Liver (tissue), 8 donors: ENCODE measurements at regions not wholly inside any gene's neighbourhood (a gene's known extent, or its start where the extent isn't known, plus 50 kb on each side); places are given as distances from the start of the nearest gene placed in this dataset.

Experiments
- DNase-seq: peaks from one replicate; pipeline ENCODE4 v3.0.0-alpha.2; 2017; ENCODE audit warnings: low spot score
- H3K27ac ChIP-seq, 2 donors: one replicate each; pipeline ENCODE4 v1.7.0; 2013; ENCODE audit warnings: inconsistent platforms in 2 of 2, low read length in 2 of 2, control low read depth in 1 of 2, low read depth in 1 of 2, mild to moderate bottlenecking in 1 of 2
- H3K27me3 ChIP-seq, 4 donors: one replicate each; pipeline versions ENCODE4 v1.6.1 to v1.7.0; 2013; ENCODE audit warnings: low read length in 3 of 4, inconsistent platforms in 1 of 4, mild to moderate bottlenecking in 1 of 4, moderate library complexity in 1 of 4; ENCODE audit not compliant: control insufficient read depth in 4 of 4, insufficient read depth in 4 of 4
- H3K36me3 ChIP-seq, 4 donors: one replicate each; pipeline versions ENCODE4 v1.6.1 to v1.7.0; 2013; ENCODE audit warnings: low read length in 3 of 4, mild to moderate bottlenecking in 3 of 4, low read depth in 1 of 4, moderate library complexity in 1 of 4; ENCODE audit not compliant: control insufficient read depth in 4 of 4, insufficient read depth in 3 of 4
- H3K4me1 ChIP-seq, 4 donors: one replicate each; pipeline versions ENCODE4 v1.6.1 to v1.7.0; 2013; ENCODE audit warnings: low read length in 3 of 4, mild to moderate bottlenecking in 3 of 4, moderate library complexity in 1 of 4; ENCODE audit not compliant: control insufficient read depth in 4 of 4, insufficient read depth in 4 of 4
- H3K4me3 ChIP-seq, 3 donors: one replicate each; pipeline versions ENCODE4 v1.6.1 to v1.7.0; 2013; ENCODE audit warnings: low read length in 3 of 3, control low read depth in 1 of 3, low read depth in 1 of 3, mild to moderate bottlenecking in 1 of 3
- H3K9ac ChIP-seq, 2 donors: one replicate each; pipeline ENCODE4 v1.7.0; 2013; ENCODE audit warnings: low read length in 2 of 2, mild to moderate bottlenecking in 2 of 2, moderate library complexity in 2 of 2, control low read depth in 1 of 2, low read depth in 1 of 2
- H3K9me3 ChIP-seq, 4 donors: one replicate each; pipeline versions ENCODE4 v1.6.1 to v1.7.0; 2013; ENCODE audit warnings: low read length in 3 of 4; ENCODE audit not compliant: control insufficient read depth in 4 of 4
- EGR1 ChIP-seq, 2 donors: IDR thresholded peaks; 2 replicates each; pipeline ENCODE4 v1.6.1; 2016 to 2018; ENCODE audit warnings: antibody characterized with exemption in 2 of 2, low read depth in 2 of 2
- FOXA1 ChIP-seq: IDR thresholded peaks from 2 replicates; pipeline ENCODE4 v1.6.1; 2016; ENCODE audit warnings: antibody characterized with exemption
- FOXA2 ChIP-seq: IDR thresholded peaks from 2 replicates; pipeline ENCODE4 v1.6.1; 2016; ENCODE audit warnings: antibody characterized with exemption
- GABPA ChIP-seq, 2 donors: IDR thresholded peaks in 1 of 2; conservative IDR thresholded peaks in 1 of 2; 2 replicates each; pipeline ENCODE4 v1.6.1; 2016; ENCODE audit warnings: antibody characterized with exemption in 2 of 2, mild to moderate bottlenecking in 1 of 2, moderate library complexity in 1 of 2
- HNF4A ChIP-seq, 2 donors: conservative IDR thresholded peaks; 2 replicates each; pipeline ENCODE4 v1.6.1; 2016; ENCODE audit warnings: antibody characterized with exemption in 2 of 2, mild to moderate bottlenecking in 2 of 2
- HNF4G ChIP-seq: IDR thresholded peaks from 2 replicates; pipeline ENCODE4 v1.6.1; 2016; ENCODE audit warnings: antibody characterized with exemption
- JUND ChIP-seq, 2 donors: IDR thresholded peaks; 2 replicates each; pipeline ENCODE4 v1.6.1; 2016; ENCODE audit warnings: antibody characterized with exemption in 2 of 2
- NR2F2 ChIP-seq: IDR thresholded peaks from 2 replicates; pipeline ENCODE4 v1.6.1; 2016; ENCODE audit warnings: antibody characterized with exemption
- RAD21 ChIP-seq, 2 donors: IDR thresholded peaks; 2 replicates each; pipeline ENCODE4 v1.6.1; 2016; ENCODE audit warnings: antibody characterized with exemption in 2 of 2, mild to moderate bottlenecking in 2 of 2
- SP1 ChIP-seq: IDR thresholded peaks from 2 replicates; pipeline ENCODE4 v1.6.1; 2018; ENCODE audit warnings: antibody characterized with exemption, mild to moderate bottlenecking
- TAF1 ChIP-seq: conservative IDR thresholded peaks from 2 replicates; pipeline ENCODE4 v1.6.1; 2016; ENCODE audit warnings: antibody characterized with exemption, mild to moderate bottlenecking
- YY1 ChIP-seq: IDR thresholded peaks from 2 replicates; pipeline ENCODE4 v1.6.1; 2016; ENCODE audit warnings: antibody characterized with exemption, mild to moderate bottlenecking
- WGBS: extraction: QIAGEN DNeasy Blood & Tissue Kit; methylation state at CpG from one replicate; pipeline ENCODE4 v1.1.7; 2013; 5-methylcytosine and 5-hydroxymethylcytosine counted together
- TF ChIP-seq, protein P1 (sequence below): IDR thresholded peaks from 2 replicates; pipeline ENCODE4 v1.6.1; 2016; ENCODE audit warnings: antibody characterized with exemption, mild to moderate bottlenecking
- TF ChIP-seq, protein P2 (sequence below): fragments of 150-350 bp; IDR thresholded peaks from 2 replicates; pipeline ENCODE4 v1.5.1; 2017; ENCODE audit warnings: improper control_type of control experiment, low read depth, low read length; ENCODE audit not compliant: missing input control
- TF ChIP-seq, protein P3 (sequence below): IDR thresholded peaks from 2 replicates; pipeline ENCODE4 v1.6.1; 2016; ENCODE audit warnings: antibody characterized with exemption
- TF ChIP-seq, protein P4 (sequence below): IDR thresholded peaks from 2 replicates; pipeline ENCODE4 v1.6.1; 2016; ENCODE audit warnings: antibody characterized with exemption
- donor health status: healthy.
- donor health status: healthy.
- donor health status: healthy.
- donor health status: healthy.
- donor health status: healthy.

GRCh38 chr10:55426138-55426537 lies 625.1 kb upstream of the PCDH15 start (continued):
- TF ChIP-seq, protein P1, sequence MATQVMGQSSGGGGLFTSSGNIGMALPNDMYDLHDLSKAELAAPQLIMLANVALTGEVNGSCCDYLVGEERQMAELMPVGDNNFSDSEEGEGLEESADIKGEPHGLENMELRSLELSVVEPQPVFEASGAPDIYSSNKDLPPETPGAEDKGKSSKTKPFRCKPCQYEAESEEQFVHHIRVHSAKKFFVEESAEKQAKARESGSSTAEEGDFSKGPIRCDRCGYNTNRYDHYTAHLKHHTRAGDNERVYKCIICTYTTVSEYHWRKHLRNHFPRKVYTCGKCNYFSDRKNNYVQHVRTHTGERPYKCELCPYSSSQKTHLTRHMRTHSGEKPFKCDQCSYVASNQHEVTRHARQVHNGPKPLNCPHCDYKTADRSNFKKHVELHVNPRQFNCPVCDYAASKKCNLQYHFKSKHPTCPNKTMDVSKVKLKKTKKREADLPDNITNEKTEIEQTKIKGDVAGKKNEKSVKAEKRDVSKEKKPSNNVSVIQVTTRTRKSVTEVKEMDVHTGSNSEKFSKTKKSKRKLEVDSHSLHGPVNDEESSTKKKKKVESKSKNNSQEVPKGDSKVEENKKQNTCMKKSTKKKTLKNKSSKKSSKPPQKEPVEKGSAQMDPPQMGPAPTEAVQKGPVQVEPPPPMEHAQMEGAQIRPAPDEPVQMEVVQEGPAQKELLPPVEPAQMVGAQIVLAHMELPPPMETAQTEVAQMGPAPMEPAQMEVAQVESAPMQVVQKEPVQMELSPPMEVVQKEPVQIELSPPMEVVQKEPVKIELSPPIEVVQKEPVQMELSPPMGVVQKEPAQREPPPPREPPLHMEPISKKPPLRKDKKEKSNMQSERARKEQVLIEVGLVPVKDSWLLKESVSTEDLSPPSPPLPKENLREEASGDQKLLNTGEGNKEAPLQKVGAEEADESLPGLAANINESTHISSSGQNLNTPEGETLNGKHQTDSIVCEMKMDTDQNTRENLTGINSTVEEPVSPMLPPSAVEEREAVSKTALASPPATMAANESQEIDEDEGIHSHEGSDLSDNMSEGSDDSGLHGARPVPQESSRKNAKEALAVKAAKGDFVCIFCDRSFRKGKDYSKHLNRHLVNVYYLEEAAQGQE, result no peak
- no peak for TF ChIP-seq FOXA2

- 41% methylated on average over 7 of the region's 7 CpGs for whole genome bisulfite sequencing
- Histone ChIP-seq H3K9me3 (no peaks in the 10 kb centered on the region), H3K36me3 (no peaks in the 10 kb centered on the region), H3K27ac (no peak overlapping the region), H3K27me3 (no peaks in the 10 kb centered on the region), H3K4me1 (no peaks in the 10 kb centered on the region), H3K9ac (no peak overlapping the region), H3K4me3 (no peak overlapping the region)
- DNase-seq, result no peak
- no peak for TF ChIP-seq RAD21 (IDR thresholded peaks at IDR 0.05)
- TF ChIP-seq, protein P2, sequence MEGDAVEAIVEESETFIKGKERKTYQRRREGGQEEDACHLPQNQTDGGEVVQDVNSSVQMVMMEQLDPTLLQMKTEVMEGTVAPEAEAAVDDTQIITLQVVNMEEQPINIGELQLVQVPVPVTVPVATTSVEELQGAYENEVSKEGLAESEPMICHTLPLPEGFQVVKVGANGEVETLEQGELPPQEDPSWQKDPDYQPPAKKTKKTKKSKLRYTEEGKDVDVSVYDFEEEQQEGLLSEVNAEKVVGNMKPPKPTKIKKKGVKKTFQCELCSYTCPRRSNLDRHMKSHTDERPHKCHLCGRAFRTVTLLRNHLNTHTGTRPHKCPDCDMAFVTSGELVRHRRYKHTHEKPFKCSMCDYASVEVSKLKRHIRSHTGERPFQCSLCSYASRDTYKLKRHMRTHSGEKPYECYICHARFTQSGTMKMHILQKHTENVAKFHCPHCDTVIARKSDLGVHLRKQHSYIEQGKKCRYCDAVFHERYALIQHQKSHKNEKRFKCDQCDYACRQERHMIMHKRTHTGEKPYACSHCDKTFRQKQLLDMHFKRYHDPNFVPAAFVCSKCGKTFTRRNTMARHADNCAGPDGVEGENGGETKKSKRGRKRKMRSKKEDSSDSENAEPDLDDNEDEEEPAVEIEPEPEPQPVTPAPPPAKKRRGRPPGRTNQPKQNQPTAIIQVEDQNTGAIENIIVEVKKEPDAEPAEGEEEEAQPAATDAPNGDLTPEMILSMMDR, result no peak
- TF ChIP-seq SP1, result no peak
- no peak for TF ChIP-seq JUND (IDR thresholded peaks at IDR 0.05)
- no peak for TF ChIP-seq EGR1 (IDR thresholded peaks at IDR 0.05; ENCODE audit: low read depth in 2 of 2)
- TF ChIP-seq TAF1, result no peak
- no peak for TF ChIP-seq HNF4A (conservative IDR thresholded peaks at IDR 0.05)
- TF ChIP-seq, protein P3, sequence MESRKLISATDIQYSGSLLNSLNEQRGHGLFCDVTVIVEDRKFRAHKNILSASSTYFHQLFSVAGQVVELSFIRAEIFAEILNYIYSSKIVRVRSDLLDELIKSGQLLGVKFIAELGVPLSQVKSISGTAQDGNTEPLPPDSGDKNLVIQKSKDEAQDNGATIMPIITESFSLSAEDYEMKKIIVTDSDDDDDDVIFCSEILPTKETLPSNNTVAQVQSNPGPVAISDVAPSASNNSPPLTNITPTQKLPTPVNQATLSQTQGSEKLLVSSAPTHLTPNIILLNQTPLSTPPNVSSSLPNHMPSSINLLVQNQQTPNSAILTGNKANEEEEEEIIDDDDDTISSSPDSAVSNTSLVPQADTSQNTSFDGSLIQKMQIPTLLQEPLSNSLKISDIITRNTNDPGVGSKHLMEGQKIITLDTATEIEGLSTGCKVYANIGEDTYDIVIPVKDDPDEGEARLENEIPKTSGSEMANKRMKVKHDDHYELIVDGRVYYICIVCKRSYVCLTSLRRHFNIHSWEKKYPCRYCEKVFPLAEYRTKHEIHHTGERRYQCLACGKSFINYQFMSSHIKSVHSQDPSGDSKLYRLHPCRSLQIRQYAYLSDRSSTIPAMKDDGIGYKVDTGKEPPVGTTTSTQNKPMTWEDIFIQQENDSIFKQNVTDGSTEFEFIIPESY, result no peak
- no peak for TF ChIP-seq HNF4G
- no peak for TF ChIP-seq NR2F2
- TF ChIP-seq YY1, result no peak
- no peak for TF ChIP-seq FOXA1
- no peak for TF ChIP-seq GABPA (IDR thresholded peaks at IDR 0.05 in 1 of 2, conservative IDR thresholded peaks at IDR 0.05 in 1 of 2)
- TF ChIP-seq, protein P1, result no peak
- TF ChIP-seq, protein P4, sequence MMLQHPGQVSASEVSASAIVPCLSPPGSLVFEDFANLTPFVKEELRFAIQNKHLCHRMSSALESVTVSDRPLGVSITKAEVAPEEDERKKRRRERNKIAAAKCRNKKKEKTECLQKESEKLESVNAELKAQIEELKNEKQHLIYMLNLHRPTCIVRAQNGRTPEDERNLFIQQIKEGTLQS, result no peak
These were observed 609.4 kb upstream of the PCDH15 start for GRCh38 chr10:55410415-55410885.
